ENCODE measurements at regions not wholly inside any gene's neighbourhood (a gene's known extent, or its start where the extent isn't known, plus 50 kb on each side); places are given as distances from the start of the nearest gene placed in this dataset.

DNA sequence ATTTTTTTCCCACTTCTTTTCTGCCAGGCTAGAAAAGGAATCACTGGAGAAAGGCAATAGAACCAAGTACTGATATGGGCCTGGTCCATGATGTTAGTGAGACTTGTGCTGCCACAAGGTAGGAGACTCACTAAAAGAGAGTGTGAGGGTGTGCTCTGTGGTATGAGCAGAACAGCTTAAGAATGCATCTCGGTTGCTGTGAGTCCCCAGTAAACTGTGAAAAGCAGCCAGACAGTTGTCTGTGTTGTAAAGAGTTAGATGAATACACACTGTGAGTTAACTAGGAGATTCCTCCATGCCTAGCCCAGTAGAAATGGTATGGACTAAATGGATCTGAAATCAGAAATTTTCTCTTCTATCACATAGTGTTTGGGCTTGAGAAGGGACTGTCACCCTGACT is 1177.3 kb upstream of the MIR17HG start:
- no peak for DNase-seq (ENCODE audit: low spot score)

DNA sequence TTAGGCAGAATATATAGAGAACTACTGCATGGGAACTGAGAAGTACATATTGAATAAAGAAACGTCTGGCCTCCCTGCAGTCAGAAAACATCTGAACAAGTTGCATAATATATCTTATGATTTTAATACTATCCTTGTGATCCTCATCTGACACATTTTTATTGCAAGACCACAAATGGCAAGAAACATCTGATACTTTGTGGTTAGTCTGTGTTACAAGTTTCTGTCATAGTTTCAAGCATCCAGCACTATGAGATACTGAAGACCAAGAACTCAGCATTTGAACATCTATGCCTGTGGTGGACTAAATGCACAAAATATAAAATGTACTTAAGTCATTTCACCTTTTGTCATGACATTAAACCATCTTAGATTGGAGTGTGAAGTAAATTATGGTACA is 1175.8 kb upstream of the MIR17HG start:
- DNase-seq (ENCODE audit: low spot score): no peak

DNA sequence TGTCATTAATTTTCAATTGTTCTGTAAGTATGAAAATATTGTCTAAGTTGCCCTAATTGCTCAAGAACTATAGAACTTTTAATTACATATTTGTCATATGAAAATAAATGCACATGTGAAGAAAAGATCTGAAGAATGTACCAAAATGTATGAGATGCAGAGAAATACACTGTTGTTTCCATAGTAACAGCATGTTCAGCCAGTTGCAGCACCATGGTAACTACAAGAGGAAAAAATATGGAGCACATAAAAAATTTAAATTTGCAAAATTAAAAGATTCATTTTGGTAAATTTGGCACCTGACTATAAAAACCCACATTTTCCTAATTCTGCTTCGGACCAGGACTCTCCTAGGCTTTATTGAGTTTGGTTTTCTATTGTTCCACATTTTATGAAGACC is 1170.0 kb upstream of the MIR17HG start:
- DNase-seq (ENCODE audit: low spot score): peak; percentile 35

DNA sequence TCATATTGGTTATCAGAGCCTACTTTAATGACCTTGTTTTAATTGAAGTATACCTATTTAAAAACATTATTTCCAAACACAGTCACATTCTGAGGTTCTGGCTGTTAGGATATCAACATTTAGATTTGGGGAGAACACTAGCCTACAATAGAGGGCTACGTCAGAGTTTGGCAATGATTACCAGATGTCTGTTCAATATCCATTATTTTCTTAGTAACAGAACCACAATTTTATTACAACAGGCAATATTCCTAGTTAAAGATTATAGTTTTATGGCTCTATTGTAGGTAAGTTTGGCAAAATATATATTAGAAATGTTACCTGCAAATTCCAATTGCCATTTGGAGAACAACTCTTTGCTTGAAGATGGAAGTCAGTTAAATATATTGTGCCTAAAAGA is 1163.1 kb upstream of the MIR17HG start:
- no peak for DNase-seq (ENCODE audit: low spot score)

DNA sequence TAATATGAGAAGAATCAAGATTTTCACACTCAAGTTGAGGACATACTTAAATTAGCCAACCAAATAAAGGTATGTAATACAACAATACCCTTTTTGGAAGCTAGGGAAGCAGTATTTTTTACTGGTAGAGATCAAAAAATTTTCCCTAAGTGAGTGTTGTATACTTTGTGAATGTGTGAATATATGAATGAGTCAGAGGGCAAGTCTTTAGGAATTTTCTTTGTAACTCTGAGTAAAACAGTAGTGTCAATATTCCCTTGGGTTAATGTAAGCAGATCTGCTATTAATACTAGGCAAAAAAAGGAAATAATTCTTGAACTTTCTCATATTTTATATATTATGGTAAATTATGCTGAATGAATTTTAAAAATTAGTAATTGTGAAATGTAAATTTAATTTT is 1161.8 kb upstream of the MIR17HG start:
- DNase-seq (ENCODE audit: low spot score): no peak

DNA sequence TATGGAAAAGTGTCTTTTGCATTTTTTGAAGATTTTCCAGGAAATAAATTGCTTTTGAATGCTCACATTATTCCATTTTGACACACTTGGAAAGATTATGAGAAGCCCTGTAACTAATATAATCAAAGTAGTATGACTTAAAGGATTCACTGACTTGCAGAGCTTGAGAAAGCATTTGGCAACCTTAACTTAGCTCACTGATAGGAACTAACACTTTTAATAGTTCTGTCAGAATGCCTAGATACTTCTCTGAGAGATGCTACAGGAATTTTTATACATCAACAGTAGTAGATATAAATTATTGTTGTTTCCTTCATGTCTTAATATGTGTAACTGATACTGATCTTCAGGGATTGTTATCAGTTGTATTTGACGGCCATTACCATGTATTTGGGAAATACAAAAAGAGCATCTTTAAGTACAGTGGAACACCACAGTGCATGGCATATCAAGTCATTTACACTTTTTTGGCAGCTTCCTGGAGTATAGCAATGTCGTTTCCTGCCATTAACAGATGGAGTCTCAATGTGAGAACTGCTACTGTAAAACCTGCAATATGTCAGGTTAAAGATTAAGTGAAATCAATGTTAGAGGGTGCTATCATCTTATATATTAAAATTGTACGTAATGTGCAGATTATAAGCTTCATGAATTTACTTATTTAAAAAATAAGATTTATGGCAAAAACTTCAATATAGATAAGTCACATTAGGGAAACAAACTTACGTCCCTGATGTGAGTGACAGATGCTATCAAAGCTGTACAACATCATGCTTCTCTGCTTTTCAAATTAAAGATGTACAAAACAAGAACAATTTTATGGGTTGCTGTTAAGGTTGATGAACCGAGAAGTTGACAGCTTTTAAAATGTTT is 1159.8 kb upstream of the MIR17HG start:
- DNase-seq (ENCODE audit: low spot score): no peak

DNA sequence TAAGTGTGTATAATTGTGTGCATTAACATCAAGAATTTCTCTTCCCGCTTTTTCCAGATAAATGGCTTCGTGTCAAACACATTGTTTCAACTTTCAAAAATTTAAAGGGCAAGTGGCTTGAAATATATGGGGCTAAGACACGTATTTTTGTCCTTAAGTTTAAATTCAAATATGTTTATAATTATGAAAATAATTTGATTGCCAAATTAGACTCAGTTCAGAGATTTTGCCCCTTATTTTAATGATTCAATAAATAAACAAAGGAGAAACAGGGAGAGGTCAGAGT is 1159.2 kb upstream of the MIR17HG start:
- no peak for DNase-seq (ENCODE audit: low spot score)

DNA sequence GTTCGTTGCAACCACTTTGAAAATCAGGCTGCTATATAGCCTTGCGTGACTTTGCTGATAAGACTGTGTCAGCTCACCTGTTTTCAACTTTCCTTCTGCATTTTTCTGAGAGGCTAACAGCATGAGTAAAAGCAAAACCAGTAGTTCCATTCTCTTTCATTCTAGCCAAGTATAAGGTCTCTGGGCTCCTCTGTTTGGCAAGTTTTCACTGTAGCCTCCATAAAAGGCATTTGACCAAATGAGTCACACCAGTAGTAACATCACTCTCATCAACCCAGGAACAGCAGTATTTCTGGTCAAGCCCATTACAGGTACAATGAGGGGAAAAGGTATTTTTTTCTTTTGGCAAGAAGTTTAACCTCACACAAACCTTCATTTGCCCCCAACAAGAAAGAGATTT is 1149.8 kb upstream of the MIR17HG start:
- DNase-seq (ENCODE audit: low spot score): no peak

DNA sequence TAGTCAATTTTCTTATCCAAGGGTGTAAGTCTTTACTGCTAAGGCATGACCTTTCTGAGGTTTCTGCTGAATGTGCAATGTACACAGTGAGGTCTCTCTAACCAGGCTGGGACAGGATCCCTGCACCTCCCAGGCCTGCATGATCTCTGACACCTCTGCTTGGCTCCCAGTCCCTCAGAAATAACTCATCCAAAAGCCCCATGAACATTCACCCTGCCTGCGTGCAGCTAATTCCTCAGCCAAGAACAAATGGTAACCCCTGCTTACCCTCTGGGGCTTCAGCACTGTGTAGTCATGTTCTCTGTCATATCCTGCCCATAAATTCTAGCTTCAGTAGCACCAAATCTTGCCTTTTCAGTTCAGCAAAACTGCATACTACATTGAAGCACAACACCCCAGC is 1146.3 kb upstream of the MIR17HG start:
- DNase-seq (ENCODE audit: low spot score): no peak

DNA sequence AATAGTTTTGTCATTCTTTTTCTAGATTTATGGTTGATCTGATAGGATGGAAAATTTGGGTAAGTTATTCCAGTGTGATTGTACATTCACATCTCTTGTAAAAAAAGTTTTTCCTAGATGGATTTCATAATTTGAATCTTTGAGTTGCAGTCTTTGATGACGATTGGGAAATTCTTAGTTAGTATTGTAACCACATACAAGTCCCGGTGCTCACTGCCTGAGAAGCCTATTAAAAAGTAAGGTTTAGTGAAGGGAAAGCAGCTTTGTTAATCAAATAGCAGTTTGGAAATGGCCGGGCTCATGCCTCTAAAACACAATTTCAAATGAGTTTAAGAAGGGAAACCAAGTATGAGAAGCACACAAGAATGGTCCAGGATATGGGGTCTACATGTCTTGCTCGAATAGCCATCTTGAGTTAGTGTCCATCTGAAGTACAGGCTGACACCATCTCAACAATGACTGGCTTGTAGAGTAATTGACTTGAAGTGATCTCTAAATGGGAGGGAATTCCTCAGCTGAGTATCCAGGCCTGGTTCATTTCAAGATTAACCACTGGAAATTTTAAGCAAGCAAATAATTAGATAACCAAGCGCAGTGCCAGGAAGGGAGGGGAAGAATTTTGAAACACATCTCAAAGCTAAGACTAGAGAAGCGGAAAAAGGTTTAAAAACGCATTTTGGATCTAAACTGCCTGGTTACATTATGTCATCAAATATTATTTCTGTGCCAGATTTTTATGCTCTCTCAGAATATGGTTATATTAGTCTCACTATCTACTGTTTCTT is 1145.6 kb upstream of the MIR17HG start:
- no peak for DNase-seq (ENCODE audit: low spot score)

DNA sequence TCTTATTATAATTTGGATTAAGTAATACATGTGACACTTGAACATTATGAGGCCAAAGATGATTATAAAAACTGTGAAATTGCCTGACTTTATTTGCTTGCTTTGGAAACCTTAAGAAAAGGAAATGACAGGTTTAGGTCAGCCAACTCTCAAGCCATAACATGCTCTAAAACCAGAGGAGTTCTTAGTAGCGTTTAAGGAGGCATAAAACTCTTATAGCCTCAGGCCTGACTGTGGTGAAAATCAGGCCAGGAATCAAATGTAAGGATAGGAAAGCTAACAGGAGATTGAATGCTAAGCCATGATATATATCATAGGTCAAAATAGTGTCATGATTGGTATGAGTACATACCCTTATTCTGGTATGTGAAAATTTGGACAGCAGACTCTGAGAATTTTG is 1142.4 kb upstream of the MIR17HG start:
- no peak for DNase-seq (ENCODE audit: low spot score)

DNA sequence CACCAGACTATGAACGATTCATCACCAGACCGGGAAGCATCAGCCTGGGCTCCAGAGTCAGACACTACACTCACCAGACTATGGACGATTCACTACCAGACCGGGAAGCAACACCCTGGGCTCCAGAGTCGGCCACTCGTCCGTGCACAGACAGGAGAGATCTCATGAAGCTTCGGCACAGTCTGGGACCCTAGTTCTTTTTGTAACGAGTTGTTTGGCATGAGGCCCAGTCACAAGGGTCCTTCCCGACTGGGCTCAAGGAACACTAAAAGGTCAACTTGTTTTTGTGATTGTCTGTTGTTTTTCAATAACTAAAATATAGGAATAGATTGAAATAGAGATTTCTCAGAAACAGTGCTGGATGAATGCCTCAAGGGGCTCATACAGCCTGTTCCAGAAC is 1141.6 kb upstream of the MIR17HG start:
- no peak for DNase-seq (ENCODE audit: low spot score)

DNA sequence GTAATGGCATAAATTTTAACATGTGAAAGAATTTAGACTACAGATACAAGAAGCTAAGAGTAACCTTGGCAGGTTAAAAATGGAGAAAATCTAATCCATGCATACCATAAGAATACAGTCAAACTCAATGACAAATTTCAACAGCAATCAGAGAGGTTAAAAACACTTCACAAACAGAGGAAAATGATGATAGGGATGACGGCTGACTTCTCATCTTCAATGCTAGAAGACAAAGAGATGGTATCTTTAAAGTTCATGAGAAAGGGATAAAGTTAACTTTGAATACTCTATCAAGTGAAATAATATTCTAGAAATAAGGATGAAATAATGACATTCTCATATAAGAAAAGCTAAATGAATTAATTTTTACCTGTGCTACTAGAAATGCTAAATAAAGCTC is 1130.2 kb upstream of the MIR17HG start:
- DNase-seq (ENCODE audit: low spot score): no peak

DNA sequence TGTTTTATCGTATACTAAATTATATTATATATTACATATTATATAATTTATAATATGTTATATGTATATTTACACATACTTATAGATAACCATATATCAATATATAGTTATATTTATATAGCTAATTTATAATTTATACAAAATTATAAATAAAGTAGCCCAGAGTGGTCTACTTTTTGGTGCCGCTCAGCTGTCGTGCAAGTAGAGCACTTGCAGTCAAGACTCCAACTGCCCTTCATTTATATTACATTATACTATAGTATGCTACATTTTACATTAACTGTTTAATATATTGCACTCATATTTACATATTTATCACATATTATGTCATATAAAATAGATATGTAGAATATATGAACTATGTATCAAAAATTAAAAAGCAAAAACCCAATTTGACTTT is 1124.7 kb upstream of the MIR17HG start:
- no peak for DNase-seq (ENCODE audit: low spot score)

DNA sequence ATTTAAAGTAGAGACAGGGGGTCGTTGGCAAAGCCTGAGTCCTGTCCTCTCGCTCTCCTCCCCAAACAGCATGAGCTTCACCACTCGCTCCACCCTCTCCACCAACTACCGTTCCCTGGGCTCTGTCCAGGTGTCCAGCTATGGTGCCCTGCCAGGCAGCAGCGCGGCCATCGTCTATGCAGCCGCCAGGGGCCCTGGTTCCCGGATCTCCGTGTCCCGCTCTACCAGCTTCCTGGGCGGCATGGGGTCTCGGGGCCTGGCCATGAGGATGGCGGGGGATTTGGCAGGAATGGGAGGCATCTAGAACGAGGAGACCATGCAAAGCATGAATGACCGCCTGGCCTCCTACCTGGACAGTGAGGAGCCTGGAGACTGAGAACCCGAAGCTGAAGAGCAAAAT is 1117.2 kb upstream of the MIR17HG start:
- no peak for DNase-seq (ENCODE audit: low spot score)

DNA sequence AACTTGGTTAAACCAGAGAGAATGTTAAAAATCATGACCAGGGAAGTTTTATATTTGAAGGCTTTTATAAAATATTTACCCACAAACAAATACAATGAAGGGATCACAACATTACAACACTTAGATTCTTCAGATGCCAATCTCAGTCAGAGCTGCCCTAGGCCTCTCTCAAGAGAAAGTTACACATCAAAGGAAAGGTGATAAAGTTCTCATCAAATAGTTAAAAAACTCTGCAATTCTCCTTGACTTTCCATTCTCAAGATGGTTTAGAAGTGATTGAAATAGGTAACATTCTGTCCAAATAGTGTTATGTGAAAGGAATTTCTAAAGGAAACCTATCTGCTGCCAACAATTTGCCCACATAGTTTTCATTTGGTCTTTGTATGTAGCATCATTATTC is 1115.2 kb upstream of the MIR17HG start:
- DNase-seq (ENCODE audit: low spot score): no peak

DNA sequence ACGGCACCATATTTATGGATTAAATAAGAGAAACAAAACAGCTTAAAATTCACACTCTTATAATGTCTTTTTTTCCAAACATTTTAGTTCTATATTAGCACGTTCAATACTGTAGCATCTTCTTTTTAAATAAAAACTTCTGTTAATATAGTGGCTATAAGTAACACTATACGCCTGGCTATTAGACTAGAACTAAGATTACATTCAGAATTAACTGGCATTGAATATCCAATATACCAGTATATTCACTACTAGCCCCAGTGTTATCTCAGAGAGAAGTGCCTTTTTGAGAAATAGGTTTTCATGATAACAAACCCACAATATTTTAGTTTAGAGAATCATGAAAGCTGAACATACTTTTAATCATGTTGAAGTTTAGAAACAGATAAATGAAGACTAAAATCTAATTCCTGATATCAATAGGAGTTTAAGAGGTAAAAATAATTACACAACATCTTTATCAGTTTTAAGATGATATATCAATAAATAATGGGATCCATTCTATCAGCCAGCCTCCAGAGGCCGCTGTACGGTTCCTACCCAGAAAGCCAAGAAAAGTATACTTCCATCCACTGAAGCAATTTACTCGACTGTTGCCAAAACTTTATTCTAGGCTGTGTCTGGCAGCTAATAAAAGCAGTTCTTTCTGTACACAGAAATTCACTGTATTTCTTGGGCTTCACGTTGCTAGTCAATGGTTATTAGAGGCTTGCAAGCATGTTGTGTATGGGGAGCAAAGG is 1113.4 kb upstream of the MIR17HG start:
- DNase-seq (ENCODE audit: low spot score): no peak

DNA sequence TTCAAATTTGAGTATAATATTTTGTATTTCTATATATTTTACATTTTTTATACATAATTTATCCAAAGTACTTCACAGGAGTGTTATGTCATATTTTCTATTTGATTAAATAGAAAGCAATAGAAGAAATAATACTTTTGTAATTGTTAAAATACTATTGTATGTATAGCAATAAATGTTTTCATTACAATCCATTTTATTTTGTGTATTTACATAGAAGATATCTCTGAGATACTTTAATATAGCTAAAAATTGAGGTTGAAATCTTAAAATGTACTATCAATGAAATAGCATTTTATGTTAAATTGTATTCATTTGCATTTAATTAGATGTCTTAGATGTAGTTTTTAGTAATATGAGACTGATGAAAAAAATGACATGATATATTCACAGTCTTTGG is 1109.6 kb upstream of the MIR17HG start:
- no peak for DNase-seq (ENCODE audit: low spot score)

DNA sequence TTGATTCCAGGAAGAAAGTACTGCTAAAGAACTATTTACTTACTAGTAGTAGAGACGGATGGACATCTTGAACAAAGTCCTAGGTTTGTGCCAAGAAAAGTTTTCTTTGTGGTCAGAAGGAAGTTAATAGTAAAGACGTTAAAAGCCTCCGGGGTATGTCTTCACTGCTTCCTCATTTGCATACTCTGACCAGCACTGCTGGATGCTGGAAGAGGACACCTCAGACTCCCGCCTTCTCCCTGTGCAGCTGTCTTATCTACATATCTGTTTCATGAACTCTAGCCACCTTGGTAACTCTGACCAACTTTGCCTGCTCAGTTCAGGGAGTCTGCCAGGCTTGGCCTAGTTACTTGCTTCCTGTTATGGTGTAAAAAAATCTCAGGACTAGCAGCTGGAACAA is 1109.1 kb upstream of the MIR17HG start:
- DNase-seq (ENCODE audit: low spot score): no peak

DNA sequence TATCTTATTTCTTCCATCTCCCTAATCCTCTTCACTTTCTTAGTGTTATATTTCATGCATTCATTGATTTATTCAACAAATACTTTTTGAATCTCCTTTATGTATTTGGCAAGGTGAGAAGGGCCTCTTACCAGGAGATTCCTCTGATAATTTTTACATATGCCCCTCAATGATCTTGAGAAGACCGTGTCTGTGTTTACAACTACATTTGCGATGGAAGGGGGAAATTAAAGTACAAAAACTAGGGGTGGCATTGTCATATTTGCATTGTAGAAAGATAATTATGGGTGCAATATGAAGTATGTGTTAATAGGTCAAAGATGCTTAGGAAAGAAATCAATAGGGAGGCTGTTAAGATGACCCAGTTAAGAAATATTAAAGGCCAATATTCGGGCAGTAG is 1108.4 kb upstream of the MIR17HG start:
- no peak for DNase-seq (ENCODE audit: low spot score)

DNA sequence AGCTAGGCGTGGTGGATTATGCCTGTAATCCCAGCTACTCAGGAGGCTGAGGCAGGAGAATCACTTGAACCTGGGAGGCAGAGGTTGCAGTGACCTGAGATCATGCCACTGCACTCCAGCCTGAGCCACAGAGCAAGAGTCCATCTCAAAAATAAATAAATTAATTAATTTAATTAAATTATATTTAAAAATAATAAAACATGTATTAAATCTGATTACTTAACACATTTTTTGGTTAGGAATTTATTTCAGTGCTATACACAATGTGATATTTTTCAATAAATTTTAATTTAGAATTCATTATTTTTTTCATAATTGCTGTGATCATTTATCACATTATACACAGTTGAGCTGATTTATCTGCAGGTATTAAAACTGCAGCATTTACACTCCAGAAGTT is 1101.5 kb upstream of the MIR17HG start:
- DNase-seq (ENCODE audit: low spot score): no peak

DNA sequence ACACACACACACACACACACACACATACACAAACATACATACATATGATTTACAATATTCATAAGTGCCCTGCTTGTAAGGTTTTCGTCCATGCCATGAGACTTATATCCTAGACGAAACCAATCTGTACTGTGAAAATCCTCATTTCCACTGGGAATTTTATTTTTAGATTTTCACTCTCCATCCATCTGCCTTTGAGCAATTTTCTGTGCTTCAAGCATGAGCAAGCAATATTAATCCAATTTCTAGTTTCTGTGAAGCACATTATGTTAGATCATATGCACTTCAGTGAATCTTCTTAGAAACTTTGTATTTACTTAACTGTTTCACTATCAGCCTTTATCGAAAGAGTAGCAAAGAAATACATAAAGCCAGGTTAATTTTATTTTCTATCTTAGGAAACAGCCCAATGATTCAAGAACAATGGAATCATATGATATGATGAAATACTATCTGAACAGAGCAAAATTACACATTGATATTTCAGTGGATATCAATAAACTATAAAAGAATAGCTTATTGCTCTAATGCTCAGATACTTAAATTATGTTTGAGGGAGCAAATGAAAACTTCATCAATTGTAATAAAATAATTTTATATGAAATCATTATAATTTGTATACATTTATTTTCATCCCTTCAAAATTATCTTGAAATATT is 1100.7 kb upstream of the MIR17HG start:
- DNase-seq (ENCODE audit: low spot score): no peak

DNA sequence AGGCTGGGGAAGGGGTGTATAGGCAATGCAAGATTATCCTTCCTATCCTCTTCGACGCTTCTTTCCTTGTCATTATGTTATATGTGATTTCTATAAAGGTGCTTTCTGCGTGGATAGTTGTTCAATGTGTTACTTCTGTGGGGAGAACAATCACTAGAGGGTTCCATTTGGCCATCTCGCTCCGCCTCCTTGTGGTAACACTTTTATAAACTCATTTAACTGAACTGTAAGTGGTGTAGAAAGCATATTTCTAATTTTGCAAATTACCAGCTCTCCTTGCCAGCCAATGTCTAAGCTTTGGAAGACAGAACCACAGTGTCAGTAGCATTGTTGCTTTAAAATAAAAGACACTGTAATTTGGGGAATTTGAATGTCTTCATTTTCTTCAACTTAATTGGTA is 1093.7 kb upstream of the MIR17HG start:
- no peak for DNase-seq (ENCODE audit: low spot score)
